ENCODE measurements at regions not wholly inside any gene's neighbourhood (a gene's known extent, or its start where the extent isn't known, plus 50 kb on each side); places are given as distances from the start of the nearest gene placed in this dataset.

GRCh38 chr12:46489951-46490388 is 117.4 kb upstream of the SLC38A2 start:
- DNase-seq (ENCODE audit: low spot score): no peak
- in situ Hi-C loops (cut with MboI; ENCODE audit: low pct_unique_long_range_greater_than_20kb, low sequenced_read_pairs, unreplicated experiment): no loop called here

DNA sequence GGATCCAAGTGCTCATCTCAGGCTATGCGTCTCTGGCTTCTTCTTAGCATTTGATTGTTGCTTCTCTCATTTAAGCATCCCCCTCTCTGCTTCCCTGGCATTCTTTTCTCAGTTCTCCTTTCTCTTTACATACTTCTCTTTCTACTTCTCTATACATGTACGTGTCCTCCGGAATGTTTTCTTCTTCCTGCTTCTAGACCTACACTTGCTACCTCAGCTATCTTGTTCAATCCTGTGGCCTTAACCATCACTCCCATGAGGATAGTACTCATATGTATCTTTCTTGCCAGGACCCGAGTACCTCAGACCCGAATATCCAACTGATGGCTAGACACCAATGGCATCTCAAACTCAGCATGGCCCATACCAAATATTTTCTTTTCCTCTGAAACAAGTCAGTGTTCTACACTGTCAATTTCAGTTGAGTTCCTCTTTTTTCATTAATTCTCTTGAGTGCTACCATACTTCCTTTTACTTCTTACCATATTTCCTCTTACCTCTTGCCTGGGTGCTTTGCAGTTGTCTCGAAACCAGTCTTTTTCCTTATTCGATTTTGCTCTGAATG is 115.1 kb upstream of the SLC38A2 start:
- TF ChIP-seq, protein P1, sequence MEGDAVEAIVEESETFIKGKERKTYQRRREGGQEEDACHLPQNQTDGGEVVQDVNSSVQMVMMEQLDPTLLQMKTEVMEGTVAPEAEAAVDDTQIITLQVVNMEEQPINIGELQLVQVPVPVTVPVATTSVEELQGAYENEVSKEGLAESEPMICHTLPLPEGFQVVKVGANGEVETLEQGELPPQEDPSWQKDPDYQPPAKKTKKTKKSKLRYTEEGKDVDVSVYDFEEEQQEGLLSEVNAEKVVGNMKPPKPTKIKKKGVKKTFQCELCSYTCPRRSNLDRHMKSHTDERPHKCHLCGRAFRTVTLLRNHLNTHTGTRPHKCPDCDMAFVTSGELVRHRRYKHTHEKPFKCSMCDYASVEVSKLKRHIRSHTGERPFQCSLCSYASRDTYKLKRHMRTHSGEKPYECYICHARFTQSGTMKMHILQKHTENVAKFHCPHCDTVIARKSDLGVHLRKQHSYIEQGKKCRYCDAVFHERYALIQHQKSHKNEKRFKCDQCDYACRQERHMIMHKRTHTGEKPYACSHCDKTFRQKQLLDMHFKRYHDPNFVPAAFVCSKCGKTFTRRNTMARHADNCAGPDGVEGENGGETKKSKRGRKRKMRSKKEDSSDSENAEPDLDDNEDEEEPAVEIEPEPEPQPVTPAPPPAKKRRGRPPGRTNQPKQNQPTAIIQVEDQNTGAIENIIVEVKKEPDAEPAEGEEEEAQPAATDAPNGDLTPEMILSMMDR (IDR thresholded peaks at IDR 0.05; ENCODE audit: extremely low read depth, insufficient read depth, missing control alignments): no peak
- DNase-seq (ENCODE audit: low spot score): no peak
- in situ Hi-C loops (cut with MboI; ENCODE audit: low pct_unique_long_range_greater_than_20kb, low sequenced_read_pairs, unreplicated experiment): no loop called here

More at GRCh38 chr12:46489951-46490388, 117.4 kb upstream of the SLC38A2 start:
- TF ChIP-seq, protein P1 (IDR thresholded peaks at IDR 0.05; ENCODE audit: extremely low read depth, insufficient read depth, missing control alignments): no peak

DNA sequence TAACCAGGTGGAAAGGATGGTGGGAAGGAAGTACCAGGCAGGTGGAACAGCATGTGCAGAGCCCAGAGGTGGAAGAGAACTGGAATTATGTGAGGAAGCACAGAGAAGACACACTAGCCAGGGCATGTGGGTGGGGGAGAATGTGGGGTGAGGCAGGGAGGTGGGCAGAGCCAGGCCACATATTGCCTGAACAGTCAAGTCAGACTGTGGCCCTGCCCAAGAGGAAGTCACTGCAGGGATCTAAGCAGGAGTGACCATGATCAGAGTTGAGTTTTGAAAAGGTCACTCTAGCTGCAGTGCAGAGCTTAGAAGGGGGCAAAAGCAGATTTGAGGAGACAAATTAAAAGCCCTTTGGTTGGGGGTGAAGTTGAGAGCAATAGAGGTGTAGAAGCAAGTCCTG is 114.0 kb upstream of the SLC38A2 start:
- TF ChIP-seq, protein P1 (IDR thresholded peaks at IDR 0.05; ENCODE audit: extremely low read depth, insufficient read depth, missing control alignments): no peak
- no peak for DNase-seq (ENCODE audit: low spot score)
- in situ Hi-C loops (cut with MboI; ENCODE audit: low pct_unique_long_range_greater_than_20kb, low sequenced_read_pairs, unreplicated experiment): no loop called here

DNA sequence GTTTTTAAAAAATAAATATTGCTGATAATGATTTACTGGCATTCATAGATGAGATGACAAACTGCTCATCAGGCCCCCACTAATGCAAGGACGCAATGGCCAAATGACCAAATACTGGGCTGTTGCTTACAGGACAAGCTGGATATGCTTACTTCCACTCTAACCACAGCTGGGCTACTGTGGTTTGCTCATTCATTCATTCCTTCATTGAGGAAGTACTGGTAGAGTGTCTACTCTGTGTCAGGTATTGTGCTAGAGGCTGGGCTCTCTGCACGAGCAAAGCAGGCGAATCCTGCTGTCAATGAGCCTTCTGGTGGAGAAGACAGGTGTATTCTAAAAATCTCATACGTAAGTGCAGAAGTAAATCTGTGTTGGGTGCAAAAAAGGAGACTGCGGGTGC is 113.3 kb upstream of the SLC38A2 start:
- DNase-seq (ENCODE audit: low spot score): no peak
- in situ Hi-C loops (cut with MboI; ENCODE audit: low pct_unique_long_range_greater_than_20kb, low sequenced_read_pairs, unreplicated experiment): no loop called here
- TF ChIP-seq, protein P1 (IDR thresholded peaks at IDR 0.05; ENCODE audit: extremely low read depth, insufficient read depth, missing control alignments): no peak

GRCh38 chr12:46484396-46485061 is 112.0 kb upstream of the SLC38A2 start:
- TF ChIP-seq, protein P1 (IDR thresholded peaks at IDR 0.05; ENCODE audit: extremely low read depth, insufficient read depth, missing control alignments): no peak
- no peak for DNase-seq (ENCODE audit: low spot score)
- in situ Hi-C loops (cut with MboI; ENCODE audit: low pct_unique_long_range_greater_than_20kb, low sequenced_read_pairs, unreplicated experiment): no loop called here

- no peak for DNase-seq (ENCODE audit: low spot score)
- TF ChIP-seq, protein P1 (IDR thresholded peaks at IDR 0.05; ENCODE audit: extremely low read depth, insufficient read depth, missing control alignments): no peak
- in situ Hi-C loops (cut with MboI; ENCODE audit: low pct_unique_long_range_greater_than_20kb, low sequenced_read_pairs, unreplicated experiment): no loop called here
Observed at GRCh38 chr12:46483572-46484395, 111.2 kb upstream of the SLC38A2 start.

Measured in GM13977 (cell line).